ENCODE measurements at regions not wholly inside any gene's neighbourhood (a gene's known extent, or its start where the extent isn't known, plus 50 kb on each side); places are given as distances from the start of the nearest gene placed in this dataset.

DNA sequence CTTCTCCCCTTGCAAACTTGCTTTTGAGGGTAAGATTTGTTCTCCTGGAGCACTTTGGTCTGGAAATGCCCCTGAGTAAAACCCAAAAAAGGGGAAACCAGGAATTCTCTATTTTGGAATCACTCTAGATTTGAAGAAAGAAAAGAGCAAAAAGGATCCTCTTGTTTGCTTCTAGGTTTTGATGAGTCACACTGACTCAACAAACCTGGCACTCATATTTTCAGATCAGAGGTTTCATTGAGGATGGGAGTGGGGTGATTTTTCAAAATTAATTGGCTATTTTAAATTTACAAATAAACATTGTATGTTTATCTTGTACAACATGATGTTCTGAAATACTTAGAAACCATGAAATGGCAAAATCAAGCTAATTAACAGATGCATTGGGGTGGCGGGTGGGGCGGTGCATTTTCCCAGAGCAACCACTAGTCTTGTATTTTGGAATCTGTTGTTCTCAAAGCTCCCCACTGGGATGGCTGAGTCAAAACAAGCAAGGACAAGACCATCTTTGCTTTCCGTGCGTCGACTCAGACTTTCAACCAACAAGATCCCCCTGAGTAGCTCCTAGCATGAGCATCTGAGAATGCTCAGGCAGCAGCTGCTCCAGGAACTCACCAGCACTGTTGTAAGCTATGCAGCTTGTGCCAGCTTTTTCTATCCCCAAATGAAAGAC is 451.4 kb downstream of the WDR72 start:
- TF ChIP-seq, protein P1, sequence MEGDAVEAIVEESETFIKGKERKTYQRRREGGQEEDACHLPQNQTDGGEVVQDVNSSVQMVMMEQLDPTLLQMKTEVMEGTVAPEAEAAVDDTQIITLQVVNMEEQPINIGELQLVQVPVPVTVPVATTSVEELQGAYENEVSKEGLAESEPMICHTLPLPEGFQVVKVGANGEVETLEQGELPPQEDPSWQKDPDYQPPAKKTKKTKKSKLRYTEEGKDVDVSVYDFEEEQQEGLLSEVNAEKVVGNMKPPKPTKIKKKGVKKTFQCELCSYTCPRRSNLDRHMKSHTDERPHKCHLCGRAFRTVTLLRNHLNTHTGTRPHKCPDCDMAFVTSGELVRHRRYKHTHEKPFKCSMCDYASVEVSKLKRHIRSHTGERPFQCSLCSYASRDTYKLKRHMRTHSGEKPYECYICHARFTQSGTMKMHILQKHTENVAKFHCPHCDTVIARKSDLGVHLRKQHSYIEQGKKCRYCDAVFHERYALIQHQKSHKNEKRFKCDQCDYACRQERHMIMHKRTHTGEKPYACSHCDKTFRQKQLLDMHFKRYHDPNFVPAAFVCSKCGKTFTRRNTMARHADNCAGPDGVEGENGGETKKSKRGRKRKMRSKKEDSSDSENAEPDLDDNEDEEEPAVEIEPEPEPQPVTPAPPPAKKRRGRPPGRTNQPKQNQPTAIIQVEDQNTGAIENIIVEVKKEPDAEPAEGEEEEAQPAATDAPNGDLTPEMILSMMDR (IDR thresholded peaks at IDR 0.05; ENCODE audit: unreplicated experiment) = peak; percentile 34
- no peaks in the 10 kb centered on the region for H3K36me3 Mint-ChIP-seq (ENCODE audit: low read depth, unreplicated experiment)
- H3K4me3 Mint-ChIP-seq (ENCODE audit: unreplicated experiment) = no peak overlapping the region
- H3K27me3 Mint-ChIP-seq (ENCODE audit: unreplicated experiment) = peaks cover 2% of the 10 kb centered on the region
- H3K27ac Mint-ChIP-seq (ENCODE audit: unreplicated experiment) = no peak overlapping the region
- H3K4me1 Mint-ChIP-seq (ENCODE audit: unreplicated experiment) = no peaks in the 10 kb centered on the region
- DNase-seq (ENCODE audit: low spot score) = no peak
- H3K9me3 Mint-ChIP-seq (ENCODE audit: unreplicated experiment) = no peaks in the 10 kb centered on the region

DNA sequence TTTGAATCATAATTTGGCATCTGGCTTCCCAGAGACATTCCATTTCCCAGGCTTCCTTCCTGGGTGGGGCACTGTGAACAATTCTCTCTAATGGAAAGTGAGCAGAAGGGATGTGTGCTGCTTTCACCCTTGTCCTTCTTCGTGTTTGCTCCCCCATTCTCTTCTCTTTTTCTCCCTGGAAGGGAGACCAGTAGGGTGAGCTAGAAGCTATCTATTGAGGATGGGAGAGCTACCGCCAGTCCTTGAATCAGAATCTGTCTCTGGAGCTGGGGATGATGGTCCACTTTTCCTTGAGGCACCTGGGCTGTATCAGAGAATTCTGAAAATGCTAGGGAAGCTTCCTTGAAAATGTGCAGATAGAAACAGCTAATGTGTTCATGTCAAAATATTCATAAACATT is 453.9 kb downstream of the WDR72 start:
- Mint-ChIP-seq H3K27me3 (ENCODE audit: unreplicated experiment) (no peaks in the 10 kb centered on the region), H3K9me3 (ENCODE audit: unreplicated experiment) (no peaks in the 10 kb centered on the region), H3K4me1 (ENCODE audit: unreplicated experiment) (no peaks in the 10 kb centered on the region), H3K36me3 (ENCODE audit: low read depth, unreplicated experiment) (no peaks in the 10 kb centered on the region), H3K27ac (ENCODE audit: unreplicated experiment) (no peak overlapping the region), H3K4me3 (ENCODE audit: unreplicated experiment) (no peak overlapping the region)
- no peak for DNase-seq (ENCODE audit: low spot score)
- TF ChIP-seq, protein P1 (IDR thresholded peaks at IDR 0.05; ENCODE audit: unreplicated experiment) = no peak

DNA sequence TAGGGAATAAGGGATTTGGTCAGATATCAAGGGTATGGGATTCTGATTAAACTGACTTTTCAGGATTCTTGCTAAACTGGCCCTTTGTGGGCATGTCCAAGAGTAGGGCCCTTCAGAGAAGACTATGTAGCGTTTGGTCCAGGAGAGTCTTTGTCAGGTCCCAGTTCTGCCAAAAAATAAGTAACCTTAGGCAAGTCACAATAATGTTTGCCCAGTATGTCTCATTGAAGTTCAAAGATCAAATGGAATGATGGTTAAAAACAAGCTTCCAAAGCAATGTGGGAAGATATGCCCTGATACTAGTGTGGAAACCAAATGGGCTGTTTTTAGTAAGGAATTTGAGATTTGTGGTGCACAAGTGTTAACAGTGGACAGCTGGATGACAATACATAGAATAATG is 454.4 kb downstream of the WDR72 start:
- Mint-ChIP-seq H3K27me3 (ENCODE audit: unreplicated experiment) (no peaks in the 10 kb centered on the region), H3K4me3 (ENCODE audit: unreplicated experiment) (no peak overlapping the region), H3K9me3 (ENCODE audit: unreplicated experiment) (no peaks in the 10 kb centered on the region), H3K4me1 (ENCODE audit: unreplicated experiment) (no peaks in the 10 kb centered on the region), H3K27ac (ENCODE audit: unreplicated experiment) (no peak overlapping the region), H3K36me3 (ENCODE audit: low read depth, unreplicated experiment) (no peaks in the 10 kb centered on the region)
- TF ChIP-seq, protein P1 (IDR thresholded peaks at IDR 0.05; ENCODE audit: unreplicated experiment) = no peak
- no peak for DNase-seq (ENCODE audit: low spot score)

DNA sequence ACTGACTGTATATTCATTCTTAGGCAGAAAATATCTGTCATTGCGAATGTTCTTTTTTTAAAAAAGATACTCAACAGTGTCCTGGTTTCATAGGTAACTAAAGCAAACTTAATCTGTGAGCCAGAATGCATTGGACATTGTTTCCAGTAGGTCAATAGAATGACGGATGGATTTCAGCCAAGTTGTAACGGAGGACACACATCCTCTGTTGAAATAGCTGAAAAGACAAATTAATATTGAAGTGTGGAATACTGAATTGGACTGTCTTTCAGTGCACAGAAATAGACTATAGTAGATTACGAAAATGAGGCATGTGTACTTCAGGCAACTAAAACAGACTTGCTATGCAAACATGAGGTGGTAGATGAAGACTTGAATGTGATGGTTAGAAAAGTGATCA is 461.6 kb downstream of the WDR72 start:
- DNase-seq (ENCODE audit: low spot score) = no peak
- Mint-ChIP-seq H3K9me3 (ENCODE audit: unreplicated experiment) (no peaks in the 10 kb centered on the region), H3K27ac (ENCODE audit: unreplicated experiment) (no peak overlapping the region), H3K36me3 (ENCODE audit: low read depth, unreplicated experiment) (no peaks in the 10 kb centered on the region), H3K4me1 (ENCODE audit: unreplicated experiment) (no peaks in the 10 kb centered on the region), H3K27me3 (ENCODE audit: unreplicated experiment) (no peaks in the 10 kb centered on the region), H3K4me3 (ENCODE audit: unreplicated experiment) (no peak overlapping the region)
- TF ChIP-seq, protein P1 (IDR thresholded peaks at IDR 0.05; ENCODE audit: unreplicated experiment) = no peak

DNA sequence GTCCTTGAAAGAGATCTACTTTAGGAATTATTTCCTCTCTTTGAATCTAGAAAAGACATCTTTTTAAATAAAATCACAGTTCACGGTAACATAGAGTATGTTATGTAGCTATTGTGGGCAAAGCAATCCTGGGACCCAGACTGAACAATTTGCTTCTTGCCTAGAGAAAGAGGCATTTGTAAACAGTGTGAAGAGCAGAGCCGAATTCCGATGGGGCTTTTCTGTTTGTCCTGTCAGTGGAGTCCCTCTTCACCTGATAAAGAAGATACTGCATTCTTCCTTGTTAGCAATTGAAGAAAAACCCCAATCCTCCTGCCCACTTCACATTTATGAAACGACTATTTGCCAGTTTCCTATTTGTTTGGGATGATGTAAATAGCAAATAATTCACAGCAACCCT is 462.9 kb downstream of the WDR72 start:
- TF ChIP-seq, protein P1 (IDR thresholded peaks at IDR 0.05; ENCODE audit: unreplicated experiment) = no peak
- no peak for DNase-seq (ENCODE audit: low spot score)

More for the DNA sequence above, 462.9 kb downstream of the WDR72 start:
- no peak overlapping the region for H3K27ac Mint-ChIP-seq (ENCODE audit: unreplicated experiment)
- H3K4me1 Mint-ChIP-seq (ENCODE audit: unreplicated experiment) = no peaks in the 10 kb centered on the region
- H3K4me3 Mint-ChIP-seq (ENCODE audit: unreplicated experiment) = no peak overlapping the region
- H3K36me3 Mint-ChIP-seq (ENCODE audit: low read depth, unreplicated experiment) = no peaks in the 10 kb centered on the region
- H3K27me3 Mint-ChIP-seq (ENCODE audit: unreplicated experiment) = no peaks in the 10 kb centered on the region
- H3K9me3 Mint-ChIP-seq (ENCODE audit: unreplicated experiment) = no peaks in the 10 kb centered on the region

All from endothelial cell (in vitro differentiated cells).